K562 (cell line): ENCODE measurements at regions not wholly inside any gene's neighbourhood (a gene's known extent, or its start where the extent isn't known, plus 50 kb on each side); places are given as distances from the start of the nearest gene placed in this dataset.

ENCODE experiments used
- ATAC-seq: fragments of 200-7000 bp; cut with Tn5 transposase; 3 replicates; pipeline ENCODE4 v1.9.1; 2020; ENCODE audit warnings: moderate library complexity
- BruUV-seq: library from RNA; stranded (reverse); fragments of 400-500 nt; replicated peaks from 2 replicates; lab custom pipeline; 2021; lab: Mats Ljungman, UMichigan
- CTCF ChIA-PET: fragments of 300-600 bp; formaldehyde crosslinking; extraction: SDS; loops from one replicate; lab custom pipeline; 2021; ENCODE audit warnings: low intra/inter-chr PET ratio; lab: Yijun Ruan, JAX
- POLR2A ChIA-PET: fragments of 300-600, 350-650 bp; sonication (Branson Sonifier 250); formaldehyde crosslinking; extraction: SDS; loops from one replicate; lab custom pipeline; 2021; ENCODE audit warnings: antibody characterized with exemption, inconsistent platforms; lab: Yijun Ruan, JAX
- DNase-seq, 4 experiments: peaks; one replicate each; pipeline versions ENCODE4 v3.0.0 to v3.0.0-alpha.2; 2011 to 2018; ENCODE audit warnings: low spot score in 3 of 4, mixed read lengths in 3 of 4; ENCODE audit errors: extremely low read depth in 1 of 4
- FAIRE-seq: peaks from 2 replicates; lab custom pipeline; 2011; peaks lifted over from hg19 to GRCh38; lab: Jason Lieb, UNC
- H2AFZ ChIP-seq: 2 replicates; pipeline ENCODE4 v1.6.0; 2011; ENCODE audit warnings: low read depth, low read length, control low read depth, inconsistent platforms
- H3K27ac ChIP-seq: fragments of 200-600 bp; 3 replicates; pipeline ENCODE4 v1.8.0; 2011; ENCODE audit warnings: low read depth, mild to moderate bottlenecking, control low read depth, inconsistent platforms, low read length, moderate library complexity, mixed read lengths; ENCODE audit errors: extremely low read depth
- H3K27me3 ChIP-seq, 2 experiments: fragments of 300-600 bp in 1 of 2; 2 replicates in 1 of 2; 3 replicates in 1 of 2; pipeline versions ENCODE4 v1.6.0 to v1.8.0; 2011; ENCODE audit warnings: inconsistent platforms in 2 of 2, low read length in 2 of 2, mild to moderate bottlenecking in 1 of 2, mixed read lengths in 1 of 2, moderate library complexity in 1 of 2; ENCODE audit not compliant: control insufficient read depth in 2 of 2, insufficient read depth in 2 of 2
- H3K36me3 ChIP-seq: fragments of 300-600 bp; 3 replicates; pipeline ENCODE4 v1.8.0; 2011; ENCODE audit warnings: mild to moderate bottlenecking, low read length, inconsistent platforms; ENCODE audit not compliant: control insufficient read depth, insufficient read depth
- H3K4me1 ChIP-seq, 2 experiments: fragments of 200-600 bp in 1 of 2; replicated peaks in 1 of 2; 2 replicates in 1 of 2; 3 replicates in 1 of 2; pipeline versions ENCODE4 v1.5.1 to v1.8.0; 2011; ENCODE audit warnings: inconsistent platforms in 2 of 2, low read length in 2 of 2, mild to moderate bottlenecking in 1 of 2, mixed read lengths in 1 of 2, moderate library complexity in 1 of 2; ENCODE audit not compliant: control insufficient read depth in 2 of 2, insufficient read depth in 2 of 2
- H3K4me2 ChIP-seq: 2 replicates; pipeline ENCODE4 v1.6.1; 2011; ENCODE audit warnings: low read length, control low read depth, inconsistent platforms, mixed read lengths; ENCODE audit not compliant: insufficient read depth
- H3K4me3 ChIP-seq: fragments of 200-600 bp; sonication (generic), shearing (Covaris generic); 2 replicates; pipeline ENCODE4 v1.5.1; 2016; ENCODE audit warnings: control low read depth, inconsistent platforms
- H3K79me2 ChIP-seq: fragments of 200-600 bp; 3 replicates; pipeline ENCODE4 v1.8.0; 2011; ENCODE audit warnings: low read length, inconsistent platforms; ENCODE audit not compliant: control insufficient read depth, insufficient read depth
- H3K9ac ChIP-seq, 2 experiments: 2 replicates each; pipeline versions ENCODE4 v1.6.0 to v1.6.1; 2011; ENCODE audit warnings: low read depth in 2 of 2, low read length in 2 of 2, control low read depth in 1 of 2, inconsistent platforms in 1 of 2, mild to moderate bottlenecking in 1 of 2, mixed read lengths in 1 of 2; ENCODE audit not compliant: insufficient read depth in 1 of 2
- H3K9me1 ChIP-seq: one replicate; pipeline ENCODE4 v1.6.0; 2011; ENCODE audit warnings: inconsistent platforms, mild to moderate bottlenecking, low read length, moderate library complexity; ENCODE audit not compliant: control insufficient read depth, insufficient read depth
- H3K9me3 ChIP-seq: replicated peaks from 2 replicates; pipeline ENCODE4 v1.5.1; 2011; ENCODE audit warnings: low read depth, low read length, inconsistent platforms; ENCODE audit not compliant: control insufficient read depth, insufficient read depth
- H4K20me1 ChIP-seq: replicated peaks from 2 replicates; pipeline ENCODE4 v1.6.1; 2011; ENCODE audit warnings: low read length, inconsistent platforms, mixed read lengths; ENCODE audit not compliant: control insufficient read depth, insufficient read depth
- CTCFL ChIP-seq: IDR thresholded peaks from 2 replicates; pipeline ENCODE4 v1.6.1; 2011; ENCODE audit warnings: borderline replicate concordance, low read depth, mild to moderate bottlenecking, moderate library complexity, low read length; ENCODE audit not compliant: insufficient read depth, poor library complexity, severe bottlenecking
- IRF1 ChIP-seq: sonication (generic); formaldehyde crosslinking; IDR thresholded peaks from 2 replicates; pipeline ENCODE4 v1.8.0; 2022; ENCODE audit warnings: missing genetic modification reagents, mild to moderate bottlenecking, borderline replicate concordance
- L3MBTL2 ChIP-seq: fragments of 450-650 bp; IDR thresholded peaks from 2 replicates; pipeline ENCODE4 v1.6.1; 2016; ENCODE audit warnings: mild to moderate bottlenecking, moderate library complexity
- NCOA1 ChIP-seq: fragments of 450-650 bp; IDR thresholded peaks from 2 replicates; pipeline ENCODE4 v1.6.1; 2016; ENCODE audit warnings: low read depth
- NR3C1 ChIP-seq: sonication (generic); formaldehyde crosslinking; IDR thresholded peaks from 2 replicates; pipeline ENCODE4 v1.8.1; 2022; ENCODE audit warnings: missing genetic modification reagents
- SUPT5H ChIP-seq: fragments of 450-650 bp; IDR thresholded peaks from 2 replicates; pipeline ENCODE4 v1.6.1; 2016
- YBX1 ChIP-seq: fragments of 450-650 bp; IDR thresholded peaks from 2 replicates; pipeline ENCODE4 v1.7.1; 2016; ENCODE audit warnings: mild to moderate bottlenecking
- ZBTB12 ChIP-seq: fragments of 250-450 bp; sonication (Bioruptor Pico); IDR thresholded peaks from 2 replicates; pipeline ENCODE4 v1.4.0; 2020
- ZEB2 ChIP-seq: fragments of 450-650 bp; IDR thresholded peaks from 2 replicates; pipeline ENCODE4 v1.6.1; 2016
- ZNF445 ChIP-seq: fragments of 250-450 bp; sonication (Bioruptor Pico); IDR thresholded peaks from 2 replicates; pipeline ENCODE4 v1.4.0; 2020; ENCODE audit warnings: low read depth, mild to moderate bottlenecking, moderate library complexity
- ZNF518B ChIP-seq: fragments of 250-450 bp; sonication (Bioruptor Pico); IDR thresholded peaks from 2 replicates; pipeline ENCODE4 v1.5.0; 2021; ENCODE audit warnings: mild to moderate bottlenecking, moderate library complexity
- ZNF699 ChIP-seq: fragments of 250-450 bp; sonication (Bioruptor Pico); IDR thresholded peaks from 2 replicates; pipeline ENCODE4 v1.8.0; 2021; ENCODE audit warnings: mild to moderate bottlenecking, moderate library complexity; ENCODE audit not compliant: insufficient replicate concordance
- WGBS: fragments of 100-300 bp; shearing (Covaris generic); methylation state at CpG from one replicate; pipeline ENCODE4 v1.1.6; 2016; ENCODE audit warnings: low coverage, mixed read lengths; ENCODE audit not compliant: insufficient coverage; ENCODE audit errors: missing lambda C conversion rate; 5-methylcytosine and 5-hydroxymethylcytosine counted together
- in situ Hi-C: fragments of 300-500 bp; cut with MboI; formaldehyde crosslinking; loops from 4 replicates; pipeline ENCODE4 v1.15.0; 2018; ENCODE audit warnings: inconsistent platforms, mixed read lengths
- intact Hi-C: fragments of 100-400 bp; cut with micrococcal nuclease; formaldehyde crosslinking; loops from 2 replicates; pipeline ENCODE4 v1.14.2; 2022
- TF ChIP-seq, protein P1 (sequence below): fragments of 250-450 bp; sonication (Bioruptor Pico); IDR thresholded peaks from 2 replicates; pipeline ENCODE4 v1.4.0; 2020; ENCODE audit warnings: mild to moderate bottlenecking

DNA sequence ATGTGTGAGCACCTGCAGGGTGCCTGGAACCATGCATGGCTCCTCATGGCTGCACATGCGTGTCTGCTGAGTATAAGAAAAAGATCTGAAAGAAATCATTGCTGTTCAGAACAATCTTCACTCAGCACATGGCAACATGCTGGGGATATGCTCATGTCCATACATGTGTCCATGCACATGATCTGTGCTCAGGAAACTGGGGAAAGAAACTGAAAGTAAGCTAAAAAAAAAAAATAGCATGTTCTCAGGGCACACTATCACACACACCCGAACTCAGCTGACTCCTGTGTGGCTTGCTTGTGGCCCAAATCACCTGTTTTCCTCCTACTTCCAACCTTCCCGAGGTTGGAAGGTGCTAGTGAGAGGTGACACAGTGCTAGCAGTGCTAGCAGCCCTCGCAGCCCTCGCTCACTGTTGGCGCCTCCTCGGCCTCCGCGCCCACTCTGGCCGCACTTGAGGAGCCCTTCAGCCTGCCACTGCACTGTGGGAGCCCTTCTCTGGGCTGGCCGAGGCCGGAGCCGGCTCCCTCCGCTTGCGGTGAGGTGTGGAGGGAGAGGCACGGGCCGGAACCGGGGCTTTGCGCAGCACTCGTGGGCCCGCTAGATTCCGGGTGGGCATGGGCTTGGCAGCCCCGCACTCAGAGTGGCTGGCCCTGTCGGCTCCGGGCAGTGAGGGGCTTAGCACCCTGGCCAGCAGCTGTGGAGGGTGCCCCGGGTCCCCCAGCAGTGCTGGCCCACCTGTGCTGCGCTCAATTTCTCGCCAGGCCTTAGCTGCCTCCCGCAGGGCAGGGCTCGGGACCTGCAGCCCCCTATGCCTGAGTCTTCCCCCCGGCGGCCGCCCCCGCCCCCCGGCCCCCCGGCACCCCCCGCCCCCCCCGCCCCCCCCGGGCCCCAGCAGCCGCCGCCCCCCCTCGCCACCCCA lies 76.0 kb downstream of the GADD45G start:
- Histone ChIP-seq H3K9me1 (no peaks in the 10 kb centered on the region), H3K9ac (no peak overlapping the region), H3K4me3 (no peak overlapping the region), H3K79me2 (no peaks in the 10 kb centered on the region), H3K27me3 (peaks cover 0 to 22% of the 10 kb centered on the region in 2 experiments; a peak in 3 of 5 replicates), H3K4me2 (no peak overlapping the region), H3K27ac (no peak overlapping the region), H3K9me3 (no peaks in the 10 kb centered on the region), H4K20me1 (no peaks in the 10 kb centered on the region), H3K4me1 (no peaks in the 10 kb centered on the region), H3K36me3 (no peaks in the 10 kb centered on the region), H2AFZ (no peak overlapping the region)
- ChIA-PET POLR2A (no interaction called here), CTCF (no interaction called here)
- BruUV-seq: no TSS peak
- in situ Hi-C loops (no loop called here), intact Hi-C loops (no loop called here)
- DNase-seq (no peak), FAIRE-seq (no peak), ATAC-seq (no peak)
- 4% methylated on average over 8 of the region's 42 CpGs for WGBS
- TF ChIP-seq ZNF518B: no peak
- TF ChIP-seq, protein P1, sequence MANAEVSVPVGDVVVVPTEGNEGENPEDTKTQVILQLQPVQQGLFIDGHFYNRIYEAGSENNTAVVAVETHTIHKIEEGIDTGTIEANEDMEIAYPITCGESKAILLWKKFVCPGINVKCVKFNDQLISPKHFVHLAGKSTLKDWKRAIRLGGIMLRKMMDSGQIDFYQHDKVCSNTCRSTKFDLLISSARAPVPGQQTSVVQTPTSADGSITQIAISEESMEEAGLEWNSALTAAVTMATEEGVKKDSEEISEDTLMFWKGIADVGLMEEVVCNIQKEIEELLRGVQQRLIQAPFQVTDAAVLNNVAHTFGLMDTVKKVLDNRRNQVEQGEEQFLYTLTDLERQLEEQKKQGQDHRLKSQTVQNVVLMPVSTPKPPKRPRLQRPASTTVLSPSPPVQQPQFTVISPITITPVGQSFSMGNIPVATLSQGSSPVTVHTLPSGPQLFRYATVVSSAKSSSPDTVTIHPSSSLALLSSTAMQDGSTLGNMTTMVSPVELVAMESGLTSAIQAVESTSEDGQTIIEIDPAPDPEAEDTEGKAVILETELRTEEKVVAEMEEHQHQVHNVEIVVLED (CRISPR knock-in tag): no peak
- TF ChIP-seq YBX1: no peak
- TF ChIP-seq ZEB2: no peak
- TF ChIP-seq IRF1 (CRISPR knock-in tag): no peak
- TF ChIP-seq ZNF445 (CRISPR knock-in tag): no peak
- no peak for TF ChIP-seq ZNF699
- TF ChIP-seq ZBTB12 (CRISPR knock-in tag): no peak
- TF ChIP-seq CTCFL: no peak
- TF ChIP-seq L3MBTL2: no peak
- no peak for TF ChIP-seq SUPT5H
- TF ChIP-seq NCOA1: no peak
- no peak for TF ChIP-seq NR3C1 (CRISPR knock-in tag)
